ENCODE measurements at regions not wholly inside any gene's neighbourhood (a gene's known extent, or its start where the extent isn't known, plus 50 kb on each side); places are given as distances from the start of the nearest gene placed in this dataset.

GRCh38 chr15:31550211-31550977 lies 223.8 kb downstream of the KLF13 start:
- 94% methylated on average over 8 of the region's 8 CpGs for WGBS
- Histone ChIP-seq H3K27ac (ENCODE audit: low read depth, low read length) (no peak overlapping the region), H3K4me1 (ENCODE audit: insufficient read depth, low read length) (no peaks in the 10 kb centered on the region), H3K9ac (ENCODE audit: low read depth, low read length) (no peak overlapping the region), H3K4me3 (ENCODE audit: low read length) (no peak overlapping the region), H3K9me3 (ENCODE audit: insufficient read depth, low read depth, low read length) (no peaks in the 10 kb centered on the region), H3K36me3 (ENCODE audit: insufficient read depth, low read length) (no peaks in the 10 kb centered on the region), H3K27me3 (ENCODE audit: insufficient read depth, low read length) (no peaks in the 10 kb centered on the region)

GRCh38 chr15:31551323-31551722 lies 224.7 kb downstream of the KLF13 start:
- H3K27me3 ChIP-seq (ENCODE audit: insufficient read depth, low read length): no peaks in the 10 kb centered on the region
- no peak overlapping the region for H3K27ac ChIP-seq (ENCODE audit: low read depth, low read length)
- no peak overlapping the region for H3K4me3 ChIP-seq (ENCODE audit: low read length)
- H3K36me3 ChIP-seq (ENCODE audit: insufficient read depth, low read length): no peaks in the 10 kb centered on the region
- WGBS: 89% methylated on average over 5 of the region's 5 CpGs
- no peaks in the 10 kb centered on the region for H3K9me3 ChIP-seq (ENCODE audit: insufficient read depth, low read depth, low read length)
- no peaks in the 10 kb centered on the region for H3K4me1 ChIP-seq (ENCODE audit: insufficient read depth, low read length)
- no peak overlapping the region for H3K9ac ChIP-seq (ENCODE audit: low read depth, low read length)

GRCh38 chr15:31552482-31553099 lies 226.0 kb downstream of the KLF13 start:
- no peaks in the 10 kb centered on the region for H3K36me3 ChIP-seq (ENCODE audit: insufficient read depth, low read length)
- no peaks in the 10 kb centered on the region for H3K4me1 ChIP-seq (ENCODE audit: insufficient read depth, low read length)
- no peak overlapping the region for H3K4me3 ChIP-seq (ENCODE audit: low read length)
- H3K27ac ChIP-seq (ENCODE audit: low read depth, low read length): no peak overlapping the region
- no peaks in the 10 kb centered on the region for H3K27me3 ChIP-seq (ENCODE audit: insufficient read depth, low read length)
- H3K9me3 ChIP-seq (ENCODE audit: insufficient read depth, low read depth, low read length): no peaks in the 10 kb centered on the region
- 92% methylated on average over 13 of the region's 13 CpGs for WGBS
- no peak overlapping the region for H3K9ac ChIP-seq (ENCODE audit: low read depth, low read length)

DNA sequence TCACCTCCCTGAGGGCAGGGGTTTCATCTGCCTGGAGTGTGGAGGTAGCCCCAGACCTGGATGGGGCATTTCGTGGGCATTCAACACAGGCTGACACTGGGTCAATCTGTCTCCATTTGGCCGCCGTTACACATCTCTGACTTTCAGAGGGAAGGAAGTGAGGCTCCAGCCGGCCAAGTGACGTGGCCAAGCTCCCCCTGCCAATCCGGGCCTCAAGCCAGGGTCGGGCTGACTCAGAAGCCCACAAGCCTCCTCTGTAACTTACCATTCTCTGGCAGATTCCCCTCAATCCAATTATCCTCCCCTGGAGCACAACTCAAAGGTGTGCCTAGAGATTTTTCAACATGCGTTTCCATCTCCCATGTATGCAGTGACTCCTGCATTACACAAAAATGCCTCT lies 227.6 kb downstream of the KLF13 start:
- 94% methylated on average over 8 of the region's 8 CpGs for whole genome bisulfite sequencing
- H3K4me1 ChIP-seq (ENCODE audit: insufficient read depth, low read length): no peaks in the 10 kb centered on the region
- no peaks in the 10 kb centered on the region for H3K9me3 ChIP-seq (ENCODE audit: insufficient read depth, low read depth, low read length)
- no peak overlapping the region for H3K27ac ChIP-seq (ENCODE audit: low read depth, low read length)
- H3K9ac ChIP-seq (ENCODE audit: low read depth, low read length): no peak overlapping the region
- no peaks in the 10 kb centered on the region for H3K27me3 ChIP-seq (ENCODE audit: insufficient read depth, low read length)
- no peak overlapping the region for H3K4me3 ChIP-seq (ENCODE audit: low read length)
- H3K36me3 ChIP-seq (ENCODE audit: insufficient read depth, low read length): no peaks in the 10 kb centered on the region

GRCh38 chr15:31555022-31555421 lies 228.4 kb downstream of the KLF13 start:
- 94% methylated on average over 3 of the region's 3 CpGs for WGBS
- H3K27me3 ChIP-seq (ENCODE audit: insufficient read depth, low read length): no peaks in the 10 kb centered on the region
- H3K9me3 ChIP-seq (ENCODE audit: insufficient read depth, low read depth, low read length): no peaks in the 10 kb centered on the region
- no peak overlapping the region for H3K9ac ChIP-seq (ENCODE audit: low read depth, low read length)
- no peaks in the 10 kb centered on the region for H3K36me3 ChIP-seq (ENCODE audit: insufficient read depth, low read length)
- H3K4me3 ChIP-seq (ENCODE audit: low read length): no peak overlapping the region
- H3K4me1 ChIP-seq (ENCODE audit: insufficient read depth, low read length): no peaks in the 10 kb centered on the region
- no peak overlapping the region for H3K27ac ChIP-seq (ENCODE audit: low read depth, low read length)

DNA sequence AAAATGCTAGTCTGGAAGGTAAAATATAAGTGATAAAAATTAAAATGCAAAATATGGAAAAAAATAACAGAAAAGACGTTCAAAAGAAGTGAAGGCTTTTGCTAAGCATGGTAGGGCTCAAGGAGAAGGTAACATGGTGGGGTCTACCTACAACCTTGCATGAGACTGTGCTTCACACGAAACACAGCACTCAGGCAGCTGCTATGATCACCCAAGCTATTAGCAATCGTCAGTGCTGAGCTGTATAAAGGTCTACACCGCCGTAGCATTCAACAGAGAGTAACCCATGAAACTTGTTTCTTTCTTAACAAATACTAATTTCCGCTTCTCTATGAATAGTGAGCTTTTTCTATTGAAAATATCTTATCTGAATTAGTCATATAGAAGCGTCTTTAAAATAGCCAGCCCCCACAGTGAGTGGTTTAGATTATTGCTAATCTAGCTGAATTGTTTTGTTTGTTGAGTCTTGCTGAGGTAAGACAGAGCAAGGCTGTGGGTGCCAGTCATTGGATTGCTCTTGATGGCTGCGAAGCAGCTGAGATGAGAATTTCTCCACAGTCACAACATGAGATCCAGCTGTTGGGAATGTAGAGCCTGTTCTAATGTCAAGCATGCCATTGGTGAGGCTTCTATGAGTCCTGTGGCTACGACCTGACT lies 230.0 kb downstream of the KLF13 start:
- no peak overlapping the region for H3K9ac ChIP-seq (ENCODE audit: low read depth, low read length)
- H3K36me3 ChIP-seq (ENCODE audit: insufficient read depth, low read length): no peaks in the 10 kb centered on the region
- no peaks in the 10 kb centered on the region for H3K27me3 ChIP-seq (ENCODE audit: insufficient read depth, low read length)
- H3K4me1 ChIP-seq (ENCODE audit: insufficient read depth, low read length): no peaks in the 10 kb centered on the region
- no peak overlapping the region for H3K4me3 ChIP-seq (ENCODE audit: low read length)
- H3K9me3 ChIP-seq (ENCODE audit: insufficient read depth, low read depth, low read length): no peaks in the 10 kb centered on the region
- WGBS: 92% methylated on average over 9 of the region's 9 CpGs
- H3K27ac ChIP-seq (ENCODE audit: low read depth, low read length): no peak overlapping the region

DNA sequence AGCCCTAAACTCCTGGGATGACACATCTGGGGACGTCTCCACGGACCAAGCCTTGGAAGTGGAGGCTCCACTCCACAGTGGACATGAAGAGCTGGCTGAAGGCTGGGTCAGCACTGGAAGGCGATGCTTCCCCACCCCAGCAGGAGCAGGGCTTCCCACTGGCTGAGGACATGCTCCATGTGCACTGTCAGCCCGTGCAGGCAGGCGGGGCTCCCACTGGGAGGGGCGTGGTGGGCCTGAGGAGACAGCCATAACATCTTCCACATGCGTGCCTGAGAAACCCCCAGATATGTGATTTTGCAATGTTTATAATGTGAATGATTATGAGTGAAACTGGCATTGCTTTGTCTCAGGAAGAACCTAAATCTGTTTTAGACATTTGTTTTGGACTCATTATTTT lies 231.3 kb downstream of the KLF13 start:
- Histone ChIP-seq H3K36me3 (ENCODE audit: insufficient read depth, low read length) (no peaks in the 10 kb centered on the region), H3K27me3 (ENCODE audit: insufficient read depth, low read length) (no peaks in the 10 kb centered on the region)

GRCh38 chr15:31558840-31559239 lies 232.2 kb downstream of the KLF13 start:
- Histone ChIP-seq H3K36me3 (ENCODE audit: insufficient read depth, low read length) (no peaks in the 10 kb centered on the region), H3K27ac (ENCODE audit: low read depth, low read length) (no peak overlapping the region), H3K9ac (ENCODE audit: low read depth, low read length) (no peak overlapping the region), H3K27me3 (ENCODE audit: insufficient read depth, low read length) (no peaks in the 10 kb centered on the region), H3K9me3 (ENCODE audit: insufficient read depth, low read depth, low read length) (no peaks in the 10 kb centered on the region), H3K4me1 (ENCODE audit: insufficient read depth, low read length) (no peaks in the 10 kb centered on the region), H3K4me3 (ENCODE audit: low read length) (no peak overlapping the region)
- 96% methylated on average over 12 of the region's 12 CpGs for WGBS

More for the DNA sequence above, 231.3 kb downstream of the KLF13 start:
- H3K9ac ChIP-seq (ENCODE audit: low read depth, low read length): no peak overlapping the region
- H3K9me3 ChIP-seq (ENCODE audit: insufficient read depth, low read depth, low read length): no peaks in the 10 kb centered on the region
- H3K4me1 ChIP-seq (ENCODE audit: insufficient read depth, low read length): no peaks in the 10 kb centered on the region
- H3K4me3 ChIP-seq (ENCODE audit: low read length): no peak overlapping the region
- WGBS: 94% methylated on average over 7 of the region's 7 CpGs
- no peak overlapping the region for H3K27ac ChIP-seq (ENCODE audit: low read depth, low read length)

- H3K27me3 ChIP-seq (ENCODE audit: insufficient read depth, low read length): no peaks in the 10 kb centered on the region
- no peak overlapping the region for H3K4me3 ChIP-seq (ENCODE audit: low read length)
- H3K9me3 ChIP-seq (ENCODE audit: insufficient read depth, low read depth, low read length): no peaks in the 10 kb centered on the region
- WGBS: 93% methylated on average over 3 of the region's 3 CpGs
- H3K4me1 ChIP-seq (ENCODE audit: insufficient read depth, low read length): no peaks in the 10 kb centered on the region
- no peaks in the 10 kb centered on the region for H3K36me3 ChIP-seq (ENCODE audit: insufficient read depth, low read length)
- no peak overlapping the region for H3K27ac ChIP-seq (ENCODE audit: low read depth, low read length)
- no peak overlapping the region for H3K9ac ChIP-seq (ENCODE audit: low read depth, low read length)
Observed at GRCh38 chr15:31559786-31560185, 233.2 kb downstream of the KLF13 start.

DNA sequence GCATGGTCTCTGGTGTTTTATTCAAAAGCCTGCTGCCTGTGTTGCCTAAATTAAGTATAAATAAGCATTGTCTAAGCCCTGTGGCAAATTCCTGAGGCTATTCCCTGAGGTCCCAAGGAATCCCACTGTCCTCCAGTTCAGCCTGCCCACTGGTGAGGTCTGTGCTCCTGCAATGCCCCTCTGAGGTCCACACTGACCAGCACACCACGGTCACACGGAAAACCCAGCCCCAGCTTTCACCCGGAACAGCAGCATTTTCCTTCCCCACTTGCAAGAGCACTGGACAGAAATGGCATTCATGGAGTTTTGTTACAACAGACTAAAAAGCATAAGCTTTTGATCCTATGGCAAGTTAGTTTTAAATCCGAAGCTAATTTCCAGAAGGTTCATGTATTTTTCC lies 234.0 kb downstream of the KLF13 start:
- WGBS: 93% methylated on average over 4 of the region's 4 CpGs

DNA sequence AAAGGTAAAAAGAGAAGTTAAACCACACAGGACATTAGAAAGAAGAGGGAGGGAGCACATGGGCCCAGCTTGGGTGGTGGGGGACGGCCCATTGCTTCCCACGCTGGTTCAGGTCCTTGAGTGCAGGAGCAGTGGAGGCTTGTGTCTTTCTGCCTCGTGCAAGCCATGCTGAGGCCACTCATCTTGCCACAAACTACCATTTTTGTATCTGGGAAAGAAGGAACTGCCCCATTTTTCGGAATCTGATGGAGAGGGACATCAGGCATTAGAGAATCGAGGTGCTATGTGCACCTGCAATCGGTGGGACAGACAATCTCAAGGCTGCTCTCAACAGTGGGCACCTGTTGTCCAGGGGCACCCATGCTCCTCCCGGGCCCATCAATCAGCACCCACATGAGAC lies 234.5 kb downstream of the KLF13 start:
- H3K27me3 ChIP-seq (ENCODE audit: insufficient read depth, low read length): no peaks in the 10 kb centered on the region
- H3K9me3 ChIP-seq (ENCODE audit: insufficient read depth, low read depth, low read length): no peaks in the 10 kb centered on the region
- H3K4me3 ChIP-seq (ENCODE audit: low read length): no peak overlapping the region
- no peak overlapping the region for H3K9ac ChIP-seq (ENCODE audit: low read depth, low read length)
- H3K36me3 ChIP-seq (ENCODE audit: insufficient read depth, low read length): no peaks in the 10 kb centered on the region
- WGBS: 91% methylated on average over 7 of the region's 7 CpGs
- H3K27ac ChIP-seq (ENCODE audit: low read depth, low read length): no peak overlapping the region
- H3K4me1 ChIP-seq (ENCODE audit: insufficient read depth, low read length): no peaks in the 10 kb centered on the region

More for the DNA sequence above, 234.0 kb downstream of the KLF13 start:
- Histone ChIP-seq H3K9ac (ENCODE audit: low read depth, low read length) (no peak overlapping the region), H3K27me3 (ENCODE audit: insufficient read depth, low read length) (no peaks in the 10 kb centered on the region), H3K4me3 (ENCODE audit: low read length) (no peak overlapping the region), H3K36me3 (ENCODE audit: insufficient read depth, low read length) (no peaks in the 10 kb centered on the region), H3K27ac (ENCODE audit: low read depth, low read length) (no peak overlapping the region), H3K9me3 (ENCODE audit: insufficient read depth, low read depth, low read length) (no peaks in the 10 kb centered on the region), H3K4me1 (ENCODE audit: insufficient read depth, low read length) (no peaks in the 10 kb centered on the region)
